Raji (cell line): ENCODE measurements at regions not wholly inside any gene's neighbourhood (a gene's known extent, or its start where the extent isn't known, plus 50 kb on each side); places are given as distances from the start of the nearest gene placed in this dataset.

Experiments
- POLR2A ChIP-seq: IDR thresholded peaks from 2 replicates; pipeline ENCODE4 v1.6.1; 2011; ENCODE audit warnings: low read depth, low read length, control low read depth; ENCODE audit not compliant: insufficient read depth

GRCh38 chr13:73327579-73327978 lies 268.8 kb downstream of the KLF5 start:
- TF ChIP-seq POLR2A = no peak

DNA sequence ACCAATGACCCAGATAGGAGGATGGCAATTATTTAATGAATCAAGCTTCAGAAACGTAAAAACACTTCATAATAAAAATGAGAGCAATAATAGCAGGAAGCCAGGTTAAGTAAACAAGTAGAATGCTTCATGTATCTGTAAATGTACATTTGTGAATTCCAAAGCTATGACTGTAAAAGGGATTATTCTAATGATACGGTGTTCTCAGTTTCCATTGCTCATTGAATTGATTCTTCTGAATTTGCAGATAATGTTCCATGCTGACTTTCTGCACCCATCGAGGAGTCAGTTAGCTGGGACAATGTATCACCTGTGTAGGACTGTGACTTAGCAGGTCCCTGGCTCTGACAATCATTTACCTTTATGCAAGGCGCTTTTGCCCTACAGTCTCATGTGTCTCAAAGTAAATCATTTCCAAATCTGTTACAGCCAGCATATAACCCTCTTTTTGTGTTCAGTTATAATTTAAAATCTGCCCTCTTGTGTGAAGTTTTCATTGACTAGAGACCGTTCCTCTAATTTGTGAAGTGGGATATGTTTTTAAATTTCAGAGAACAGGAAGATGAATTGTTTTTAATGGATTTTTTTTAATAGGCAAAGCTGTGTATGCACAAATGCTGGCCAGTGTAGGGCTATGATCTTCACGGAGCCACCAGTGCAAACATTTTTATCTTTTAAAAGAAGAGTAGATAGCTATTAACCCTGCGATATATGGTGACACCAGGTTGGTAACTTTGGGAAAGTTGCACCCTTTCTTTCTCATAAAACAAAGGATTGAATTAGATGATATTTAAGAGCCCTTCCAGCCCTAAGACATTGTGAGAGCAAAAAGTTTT lies 267.1 kb downstream of the KLF5 start:
- no peak for TF ChIP-seq POLR2A

DNA sequence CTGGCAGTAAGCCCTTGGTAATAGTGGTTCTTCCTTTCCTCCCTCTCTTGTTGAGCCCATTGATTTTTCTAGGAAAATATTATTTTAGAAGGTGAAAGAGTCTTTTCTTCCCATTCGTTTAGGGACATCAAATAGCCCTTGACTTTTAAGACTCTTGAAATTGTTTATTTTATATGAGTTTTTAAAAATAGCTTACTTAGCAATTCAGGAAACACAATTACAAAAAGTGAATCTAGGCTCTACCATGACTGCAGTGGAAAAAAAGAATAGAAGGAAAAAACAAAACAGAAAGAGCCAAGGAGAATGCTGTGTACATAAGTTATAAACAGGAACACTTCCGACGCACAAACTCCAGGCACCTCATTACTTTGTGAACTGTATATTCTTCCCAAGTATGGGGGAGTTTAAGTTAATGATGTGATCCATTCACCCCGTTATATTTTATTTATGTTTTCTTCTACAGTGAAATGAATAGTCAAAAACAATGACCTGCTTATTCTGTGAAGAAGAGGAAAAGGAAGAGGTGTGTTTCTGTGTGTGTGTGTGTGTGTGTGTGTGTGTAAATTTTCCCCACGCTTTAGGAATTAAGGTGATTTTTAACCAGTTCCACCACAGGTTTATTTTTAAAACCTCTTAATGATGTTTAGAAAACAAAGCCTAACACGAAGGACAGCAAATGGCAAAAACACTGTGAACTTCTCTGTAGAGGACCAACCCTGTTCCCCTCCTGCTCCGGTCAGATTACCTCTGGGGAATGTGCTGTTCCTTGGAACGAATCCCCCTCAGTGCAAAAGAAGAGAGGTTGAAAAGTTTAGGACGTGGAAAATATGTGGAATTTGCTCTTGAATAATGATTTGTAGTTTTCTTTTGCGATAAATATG lies 266.3 kb downstream of the KLF5 start:
- no peak for TF ChIP-seq POLR2A

DNA sequence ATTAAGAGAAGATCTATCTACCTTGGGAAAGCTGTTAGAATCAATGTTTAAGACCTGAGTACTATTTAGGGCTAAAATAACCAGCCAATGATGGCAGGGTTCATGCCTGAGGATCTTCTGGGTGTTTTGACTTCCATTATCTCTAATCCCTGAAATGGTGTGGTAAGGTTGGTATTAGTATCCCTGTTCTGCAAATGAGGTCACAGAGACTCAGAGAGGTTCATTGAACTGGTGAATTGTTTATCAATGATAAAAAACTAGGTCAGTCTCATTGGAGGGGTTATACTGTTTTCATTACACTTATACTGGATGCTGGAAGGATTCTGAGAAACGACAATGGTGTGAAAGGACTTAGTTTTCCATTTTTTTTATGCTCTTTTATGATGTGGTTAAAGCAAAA lies 264.8 kb downstream of the KLF5 start:
- TF ChIP-seq POLR2A = no peak

DNA sequence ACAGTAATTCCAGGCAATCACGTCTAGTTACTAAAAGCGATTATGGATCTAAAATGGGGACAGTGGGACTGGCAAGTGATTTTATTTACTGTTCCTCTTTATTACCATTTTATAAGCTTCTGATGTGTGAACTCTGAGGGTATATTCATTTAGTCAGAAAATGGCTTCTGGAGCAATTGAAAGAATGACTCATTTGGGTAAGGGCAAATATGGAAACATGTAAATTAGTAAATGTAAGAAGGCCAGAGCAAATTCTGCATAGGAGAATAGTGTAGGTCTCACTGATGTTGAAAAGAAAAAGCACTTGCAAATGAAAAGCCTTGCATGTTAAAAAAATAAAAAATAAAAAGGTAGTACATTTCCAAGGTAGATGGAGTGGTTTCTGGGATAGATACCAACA lies 262.2 kb downstream of the KLF5 start:
- no peak for TF ChIP-seq POLR2A

- no peak for TF ChIP-seq POLR2A
Observed at GRCh38 chr13:73317140-73317539, 258.3 kb downstream of the KLF5 start.

DNA sequence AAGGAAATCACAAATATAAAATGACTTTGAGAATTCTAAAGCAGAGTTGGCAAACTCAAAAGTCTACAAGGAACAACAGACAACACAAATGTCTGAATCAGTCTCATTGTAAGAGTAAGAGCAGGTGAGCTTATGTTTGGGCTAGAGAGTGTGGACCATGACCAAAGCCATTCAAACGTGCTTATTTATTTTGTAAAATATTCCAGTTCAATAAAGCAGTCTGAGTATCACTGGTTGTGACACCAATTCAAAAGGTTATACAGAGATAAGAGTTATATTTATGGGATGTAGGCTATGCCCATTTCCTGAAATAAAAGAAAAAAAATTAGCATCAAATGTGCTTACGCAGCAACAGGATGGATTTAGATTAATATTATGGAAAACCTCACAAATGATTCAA lies 251.6 kb downstream of the KLF5 start:
- no peak for TF ChIP-seq POLR2A

GRCh38 chr13:73307481-73307880 lies 248.7 kb downstream of the KLF5 start:
- no peak for TF ChIP-seq POLR2A

DNA sequence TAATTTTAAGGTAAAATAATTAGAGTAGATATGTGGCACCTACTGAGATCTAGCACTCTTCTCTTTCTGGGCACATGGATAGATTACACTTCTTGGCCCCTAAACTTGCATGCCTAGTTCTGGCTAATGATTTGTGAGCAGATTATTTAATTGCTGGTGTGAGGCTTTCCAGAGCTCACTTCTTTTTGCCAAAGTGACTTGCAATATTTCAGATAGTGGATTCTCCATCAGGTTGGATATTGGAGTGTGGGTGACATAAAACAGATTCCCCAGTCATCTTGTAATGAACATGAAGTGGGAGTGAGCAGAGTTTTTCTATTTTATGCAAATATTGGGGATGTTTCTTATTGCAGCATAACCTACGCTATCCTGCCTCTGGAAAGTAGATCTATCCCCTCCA lies 247.9 kb downstream of the KLF5 start:
- no peak for TF ChIP-seq POLR2A

DNA sequence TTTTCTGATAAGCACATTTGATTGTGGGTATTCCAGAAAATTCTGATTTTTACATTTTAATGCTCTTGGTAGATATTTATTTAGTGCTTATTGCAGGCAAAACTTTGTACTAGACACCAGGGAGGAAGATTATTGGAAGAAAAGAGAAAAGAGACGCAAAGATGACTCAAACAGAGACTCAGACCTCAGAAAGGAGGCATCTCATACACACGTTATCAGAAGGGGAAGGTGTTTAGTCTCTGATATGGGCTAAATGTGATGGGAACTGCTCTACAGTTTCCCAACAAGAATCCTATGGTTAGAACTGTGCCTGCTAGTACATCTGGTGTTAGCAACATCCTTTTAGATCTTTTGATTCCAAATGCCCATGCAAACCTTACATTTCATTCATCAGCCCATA lies 245.6 kb downstream of the KLF5 start:
- TF ChIP-seq POLR2A = no peak

DNA sequence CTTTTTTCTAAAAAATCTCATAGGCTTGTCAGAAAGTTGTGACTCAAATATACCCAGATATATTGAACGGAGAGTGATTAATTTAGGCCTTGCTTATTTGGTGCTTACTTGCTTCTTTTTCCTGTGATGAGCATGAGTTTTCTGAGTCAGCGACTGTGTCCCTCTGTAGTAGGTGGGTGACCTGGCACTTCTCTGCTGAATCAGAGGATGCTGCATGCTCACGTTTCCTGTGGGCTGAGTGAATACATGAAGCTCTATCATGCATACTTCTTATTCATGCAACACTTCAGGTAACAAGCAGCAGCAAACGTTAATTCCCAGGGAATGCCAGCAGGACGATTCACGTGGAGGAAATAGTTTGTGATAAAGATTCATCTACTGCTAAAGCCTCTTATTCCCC lies 245.0 kb downstream of the KLF5 start:
- TF ChIP-seq POLR2A = no peak

DNA sequence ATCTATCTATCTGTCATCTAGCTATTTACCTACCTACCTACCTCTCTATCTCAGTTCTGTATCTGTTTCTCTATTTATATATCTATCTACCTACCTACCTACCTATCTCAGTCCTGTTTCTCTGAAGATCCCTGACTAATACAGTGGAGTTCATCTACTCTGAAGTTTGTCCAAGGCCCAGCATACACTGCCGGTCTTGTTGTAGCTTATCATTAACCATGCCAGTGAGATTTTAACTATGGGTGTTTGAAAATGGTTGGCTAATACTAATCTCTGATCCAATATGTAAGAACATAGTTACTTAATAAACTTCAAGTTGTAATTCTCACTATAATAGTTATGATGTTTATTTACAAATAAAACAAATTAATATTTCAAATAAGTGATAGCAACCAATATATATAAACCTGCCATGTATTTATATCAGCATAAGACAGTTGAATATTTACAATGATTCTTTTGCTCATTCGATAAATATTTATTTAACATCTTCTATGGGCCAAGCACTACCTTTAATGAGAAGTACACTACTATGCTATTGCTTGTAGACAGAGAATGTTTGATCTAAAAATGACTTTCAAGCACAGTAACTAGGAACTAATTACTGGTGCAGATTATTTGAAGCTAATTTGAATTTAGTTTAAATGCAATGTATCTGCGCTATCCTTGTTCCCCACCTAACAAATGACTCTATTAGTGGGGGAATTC lies 242.1 kb downstream of the KLF5 start:
- TF ChIP-seq POLR2A = no peak

- no peak for TF ChIP-seq POLR2A
Observed at GRCh38 chr13:73299787-73300186, 241.0 kb downstream of the KLF5 start.

- TF ChIP-seq POLR2A = no peak
Observed at GRCh38 chr13:73293913-73294523, 235.2 kb downstream of the KLF5 start.

- TF ChIP-seq POLR2A = no peak
Observed at GRCh38 chr13:73292127-73292526, 233.3 kb downstream of the KLF5 start.

- TF ChIP-seq POLR2A = no peak
Observed at GRCh38 chr13:73290844-73291243, 232.0 kb downstream of the KLF5 start.

GRCh38 chr13:73288596-73288995 lies 229.8 kb downstream of the KLF5 start:
- TF ChIP-seq POLR2A = no peak
